ENCODE measurements at regions not wholly inside any gene's neighbourhood (a gene's known extent, or its start where the extent isn't known, plus 50 kb on each side); places are given as distances from the start of the nearest gene placed in this dataset.
A peak's percentile ranks its signal among the peaks of the same experiment; 100 is the strongest.

DNA sequence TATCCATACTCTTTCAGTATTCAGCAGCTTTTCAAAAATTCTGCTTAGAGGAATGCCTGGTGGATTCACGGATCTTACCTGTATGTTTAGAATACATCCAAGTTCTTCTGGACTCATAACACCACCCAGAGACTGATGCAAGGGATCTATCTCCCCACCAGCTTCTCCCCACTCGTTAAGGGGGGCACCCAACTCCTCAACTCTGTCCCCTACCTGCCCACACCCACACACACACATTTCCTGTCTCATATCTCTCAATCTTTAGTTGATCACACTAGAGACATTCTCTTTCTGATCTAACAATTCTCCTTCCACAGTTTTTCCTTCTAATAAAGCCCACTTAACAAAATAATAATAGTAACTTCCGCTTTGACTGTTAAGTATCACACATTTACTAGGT is 110.1 kb downstream of the DLEU7 start:
- TF ChIP-seq, protein P1, sequence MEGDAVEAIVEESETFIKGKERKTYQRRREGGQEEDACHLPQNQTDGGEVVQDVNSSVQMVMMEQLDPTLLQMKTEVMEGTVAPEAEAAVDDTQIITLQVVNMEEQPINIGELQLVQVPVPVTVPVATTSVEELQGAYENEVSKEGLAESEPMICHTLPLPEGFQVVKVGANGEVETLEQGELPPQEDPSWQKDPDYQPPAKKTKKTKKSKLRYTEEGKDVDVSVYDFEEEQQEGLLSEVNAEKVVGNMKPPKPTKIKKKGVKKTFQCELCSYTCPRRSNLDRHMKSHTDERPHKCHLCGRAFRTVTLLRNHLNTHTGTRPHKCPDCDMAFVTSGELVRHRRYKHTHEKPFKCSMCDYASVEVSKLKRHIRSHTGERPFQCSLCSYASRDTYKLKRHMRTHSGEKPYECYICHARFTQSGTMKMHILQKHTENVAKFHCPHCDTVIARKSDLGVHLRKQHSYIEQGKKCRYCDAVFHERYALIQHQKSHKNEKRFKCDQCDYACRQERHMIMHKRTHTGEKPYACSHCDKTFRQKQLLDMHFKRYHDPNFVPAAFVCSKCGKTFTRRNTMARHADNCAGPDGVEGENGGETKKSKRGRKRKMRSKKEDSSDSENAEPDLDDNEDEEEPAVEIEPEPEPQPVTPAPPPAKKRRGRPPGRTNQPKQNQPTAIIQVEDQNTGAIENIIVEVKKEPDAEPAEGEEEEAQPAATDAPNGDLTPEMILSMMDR (conservative IDR thresholded peaks at IDR 0.05; ENCODE audit: low read depth, low read length): no peak
- no peak overlapping the region for H3K4me3 ChIP-seq (ENCODE audit: low read depth, low read length)
- no peak for DNase-seq (ENCODE audit: low read depth)

DNA sequence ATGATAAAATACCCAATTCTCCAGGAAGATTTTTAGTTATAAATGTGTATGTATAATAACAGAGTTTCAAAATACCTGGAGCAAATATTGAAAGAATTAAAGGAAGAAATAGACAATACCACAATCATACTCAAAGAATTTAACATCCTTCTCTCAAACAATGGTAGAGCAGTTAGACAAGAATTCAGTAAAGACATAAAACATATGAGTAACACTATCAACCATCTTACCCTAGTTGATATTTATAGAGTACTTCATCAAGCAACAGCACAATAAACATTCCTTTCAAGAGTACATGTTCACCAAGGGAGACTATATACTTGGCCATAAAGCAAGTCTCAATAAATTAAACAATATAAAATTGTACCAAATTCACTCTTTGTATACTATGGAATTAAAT is 108.4 kb downstream of the DLEU7 start:
- TF ChIP-seq, protein P1 (conservative IDR thresholded peaks at IDR 0.05; ENCODE audit: low read depth, low read length): no peak
- DNase-seq (ENCODE audit: low read depth): no peak
- no peak overlapping the region for H3K4me3 ChIP-seq (ENCODE audit: low read depth, low read length)

DNA sequence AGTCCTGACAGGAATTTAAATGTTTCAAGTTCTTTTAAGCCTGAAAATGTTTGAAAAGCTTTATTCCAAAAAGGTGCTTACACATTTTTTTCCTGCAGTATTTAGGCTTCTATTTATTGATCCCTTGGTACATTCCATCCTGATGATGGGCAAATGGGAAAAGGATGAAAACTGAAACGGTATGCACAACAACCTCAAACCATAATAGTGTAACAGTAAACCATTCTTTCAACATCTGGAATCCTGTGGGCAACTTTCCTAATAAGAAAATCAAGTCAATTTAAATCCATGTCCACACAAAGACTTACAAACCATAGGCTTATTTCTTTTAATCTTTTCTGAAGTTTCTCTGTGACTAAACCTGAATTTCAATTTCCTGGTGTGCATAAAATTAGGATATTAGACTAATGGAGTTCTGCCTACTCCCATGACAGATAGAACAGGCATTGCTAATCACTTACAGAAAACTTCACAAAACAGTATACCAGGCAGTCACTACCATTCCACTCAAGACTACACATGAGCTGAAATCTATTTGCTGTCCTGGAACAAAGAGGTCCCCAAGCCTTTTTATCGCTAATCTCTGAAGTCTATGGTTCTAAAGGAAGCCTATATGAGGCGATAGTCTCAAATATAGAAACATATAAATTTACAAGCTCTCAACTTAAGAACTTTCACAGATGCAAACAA is 103.3 kb downstream of the DLEU7 start:
- TF ChIP-seq, protein P1 (conservative IDR thresholded peaks at IDR 0.05; ENCODE audit: low read depth, low read length): no peak
- no peak overlapping the region for H3K4me3 ChIP-seq (ENCODE audit: low read depth, low read length)
- no peak for DNase-seq (ENCODE audit: low read depth)

DNA sequence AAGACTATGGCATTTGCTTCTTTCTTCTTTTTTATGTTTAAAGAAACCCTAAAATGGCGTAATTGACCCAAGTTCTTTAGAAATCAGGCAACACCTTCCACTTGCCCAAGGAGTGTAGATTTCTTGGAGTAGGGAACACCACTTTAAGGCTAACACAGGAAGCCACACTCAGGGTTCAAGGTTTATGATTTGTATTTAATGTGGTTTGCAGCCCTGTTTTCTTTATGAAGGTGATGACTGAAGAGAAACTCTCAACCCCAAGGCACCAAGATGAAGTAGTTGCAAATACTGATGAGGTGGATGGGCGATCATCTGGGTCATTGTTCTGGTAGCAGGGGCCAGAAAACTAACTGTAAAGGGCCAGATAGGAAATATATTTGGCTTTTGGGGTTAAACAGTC is 101.1 kb downstream of the DLEU7 start:
- no peak for DNase-seq (ENCODE audit: low read depth)
- TF ChIP-seq, protein P1 (conservative IDR thresholded peaks at IDR 0.05; ENCODE audit: low read depth, low read length): no peak
- no peak overlapping the region for H3K4me3 ChIP-seq (ENCODE audit: low read depth, low read length)

DNA sequence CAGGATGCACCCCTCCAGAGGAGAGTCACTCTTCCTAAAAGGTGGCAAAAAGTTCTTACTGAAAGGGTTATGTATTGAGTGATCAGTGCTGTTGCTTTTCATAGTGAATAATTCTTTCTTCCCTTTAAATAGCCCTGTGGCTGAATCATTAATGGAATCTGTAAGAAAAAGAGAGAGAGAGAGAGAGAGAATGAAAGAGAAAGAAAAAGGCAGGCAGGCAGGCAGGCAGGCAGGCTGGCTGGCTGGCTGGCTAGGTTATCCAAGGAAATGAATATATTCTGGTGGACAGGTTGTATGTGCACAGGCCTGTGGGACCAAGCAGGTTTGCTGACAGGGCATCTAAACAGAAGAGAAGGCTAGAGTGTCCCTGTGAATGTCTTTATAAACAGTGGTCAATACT is 100.5 kb downstream of the DLEU7 start:
- no peak overlapping the region for H3K4me3 ChIP-seq (ENCODE audit: low read depth, low read length)
- no peak for DNase-seq (ENCODE audit: low read depth)
- TF ChIP-seq, protein P1 (conservative IDR thresholded peaks at IDR 0.05; ENCODE audit: low read depth, low read length): no peak

DNA sequence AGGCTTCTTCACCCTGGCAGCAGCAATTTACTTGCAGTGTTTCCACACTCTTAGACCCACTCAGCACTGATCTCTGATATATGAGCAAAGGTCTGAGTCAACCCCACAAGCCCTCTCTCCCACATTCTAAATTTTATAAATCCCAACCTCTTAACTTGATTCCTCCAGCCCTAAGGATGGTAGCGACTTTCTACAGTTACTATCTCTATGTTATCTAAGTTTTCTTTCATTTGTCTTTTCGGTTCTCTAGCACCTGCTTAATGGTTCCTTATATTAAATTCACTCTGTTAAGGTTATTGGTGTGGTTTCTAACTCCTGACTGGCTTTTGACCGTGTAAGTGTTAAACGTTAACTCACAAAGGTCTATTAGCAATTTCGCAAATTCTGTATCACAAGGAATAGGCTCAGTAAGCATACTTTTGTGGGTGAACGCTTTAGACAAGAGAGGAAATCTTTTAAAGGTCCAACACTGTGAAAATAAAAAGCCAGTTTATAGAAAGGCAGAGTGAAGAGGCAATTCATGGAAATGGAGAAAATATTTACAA is 99.3 kb downstream of the DLEU7 start:
- DNase-seq (ENCODE audit: low read depth): peak; percentile 63
- H3K4me3 ChIP-seq (ENCODE audit: low read depth, low read length): no peak overlapping the region
- TF ChIP-seq, protein P1 (conservative IDR thresholded peaks at IDR 0.05; ENCODE audit: low read depth, low read length): no peak

DNA sequence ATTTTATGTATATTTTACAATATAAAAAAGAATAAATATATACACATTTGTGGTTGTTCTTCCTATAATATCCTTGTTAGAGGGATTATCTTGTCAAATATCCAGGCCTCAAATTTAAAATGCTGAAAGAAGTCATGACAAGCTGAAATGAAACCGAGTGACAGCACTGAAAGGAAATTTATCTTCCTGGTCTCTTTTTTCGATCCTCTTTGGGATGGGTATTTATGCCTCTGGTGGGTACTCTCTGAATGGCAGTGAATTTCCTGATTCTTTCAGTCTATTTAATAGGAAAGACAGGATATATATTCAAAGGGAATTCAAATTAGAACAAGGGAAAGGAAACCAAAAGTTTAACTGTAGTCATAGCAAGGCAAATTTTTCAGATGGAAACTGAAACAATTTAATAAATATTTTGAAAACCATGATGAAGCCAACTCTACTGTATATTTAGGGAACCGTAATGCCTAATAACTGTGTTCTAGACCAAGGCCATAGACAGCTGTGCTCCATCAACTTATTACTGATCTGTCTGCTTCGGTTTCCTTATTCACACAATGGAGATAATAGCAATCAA is 97.9 kb downstream of the DLEU7 start:
- H3K4me3 ChIP-seq (ENCODE audit: low read depth, low read length): no peak overlapping the region
- no peak for DNase-seq (ENCODE audit: low read depth)
- TF ChIP-seq, protein P1 (conservative IDR thresholded peaks at IDR 0.05; ENCODE audit: low read depth, low read length): no peak

All from epithelial cell of proximal tubule (primary cell).